GM12873 (cell line): ENCODE measurements at regions not wholly inside any gene's neighbourhood (a gene's known extent, or its start where the extent isn't known, plus 50 kb on each side); places are given as distances from the start of the nearest gene placed in this dataset.
A peak's percentile ranks its signal among the peaks of the same experiment; 100 is the strongest.

Source experiments
- CTCF ChIP-seq: IDR thresholded peaks from 2 replicates; pipeline ENCODE4 v1.5.1; 2012; ENCODE audit warnings: low read depth, mild to moderate bottlenecking, moderate library complexity, low read length, control low read depth; ENCODE audit not compliant: insufficient read depth; ENCODE audit errors: missing control alignments

- no peak for TF ChIP-seq CTCF
These were observed 146.6 kb downstream of the SLC24A2 start for GRCh38 chr9:19642256-19642655.

- TF ChIP-seq CTCF = peak; percentile 12
These were observed 147.8 kb downstream of the SLC24A2 start for GRCh38 chr9:19641046-19641445.

- TF ChIP-seq CTCF = no peak
These were observed 148.8 kb downstream of the SLC24A2 start for GRCh38 chr9:19640014-19640413.

- TF ChIP-seq CTCF = no peak
These were observed 151.8 kb downstream of the SLC24A2 start for GRCh38 chr9:19637084-19637483.

GRCh38 chr9:19634881-19635280 lies 154.0 kb downstream of the SLC24A2 start:
- no peak for TF ChIP-seq CTCF

GRCh38 chr9:19631181-19631580 lies 157.7 kb downstream of the SLC24A2 start:
- no peak for TF ChIP-seq CTCF

- TF ChIP-seq CTCF = no peak
These were observed 158.1 kb downstream of the SLC24A2 start for GRCh38 chr9:19630760-19631159.
